Stimulated activated naive CD8-positive, alpha-beta T cell treated with anti-CD3 and anti-CD28 coated beads, Interleukin-15, Interleukin-2, amounts not matched to agents 100 U/mL and 50 U/mL, for 24 hours (primary cell): ENCODE measurements at regions not wholly inside any gene's neighbourhood (a gene's known extent, or its start where the extent isn't known, plus 50 kb on each side); places are given as distances from the start of the nearest gene placed in this dataset.
"Not testable (repeated sequence)": the region's sequence is repeated elsewhere in the genome, so short reads cannot be mapped to it uniquely, and the experiment has no call there.

Source experiments
- ATAC-seq: fragments of 150-1000 bp; cut with Tn5 transposase; one replicate; pipeline ENCODE4 v1.10.0; 2021
- DNase-seq: peaks from one replicate; pipeline ENCODE4 v3.0.0; 2021

DNA sequence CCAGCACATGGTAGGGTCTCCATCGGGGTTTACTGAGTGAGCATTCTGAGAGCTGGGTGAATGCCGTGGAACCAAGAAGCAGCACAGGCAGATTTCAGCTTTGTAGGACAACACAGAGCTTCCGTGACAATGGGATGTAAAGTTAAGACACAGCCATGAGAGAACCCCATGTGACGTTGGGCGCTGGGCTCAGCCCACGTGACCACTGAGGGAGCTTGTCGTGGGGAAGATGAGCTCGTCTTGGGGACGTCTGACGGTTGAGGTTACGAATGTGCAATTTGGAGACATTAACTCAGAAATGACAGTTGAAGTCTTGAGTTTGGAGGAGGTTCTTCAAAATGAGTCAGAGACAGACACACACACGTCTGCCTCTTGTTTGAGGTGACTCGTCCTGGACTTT is 51.5 kb upstream of the MUC20 start:
- peak; percentile 39 for DNase-seq
- ATAC-seq: peak; percentile 87

DNA sequence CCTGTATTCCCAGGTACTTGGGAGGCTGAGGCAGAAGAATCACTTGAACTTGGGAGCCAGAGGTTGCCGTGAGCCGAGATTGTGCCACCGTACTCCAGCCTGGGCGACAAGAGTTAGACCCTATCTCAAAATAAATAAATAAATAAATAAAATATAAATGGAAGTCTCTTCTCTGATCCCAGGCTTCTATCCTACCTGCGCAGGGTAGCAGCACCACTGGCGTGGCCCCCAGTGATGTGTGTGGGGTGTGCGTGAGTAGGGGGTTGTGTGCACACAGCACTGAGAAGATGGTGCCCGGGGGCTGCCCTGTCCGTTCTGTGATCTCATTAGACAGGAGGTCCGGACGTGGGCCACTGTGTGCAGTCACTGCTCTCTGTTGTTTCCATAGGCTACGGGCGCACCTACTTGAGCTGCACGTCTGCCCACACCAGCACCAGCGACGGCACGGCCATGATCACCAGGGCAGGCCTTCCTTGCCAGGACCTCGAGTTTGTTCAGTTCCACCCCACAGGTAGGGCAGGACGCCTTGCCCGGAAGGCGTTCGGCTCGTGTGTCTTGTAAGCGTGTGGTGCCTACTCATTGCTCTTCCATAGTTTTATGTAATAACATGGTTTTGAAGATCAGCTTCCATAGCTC is 52.5 kb upstream of the MUC20 start:
- not testable (repeated sequence) for ATAC-seq, DNase-seq

DNA sequence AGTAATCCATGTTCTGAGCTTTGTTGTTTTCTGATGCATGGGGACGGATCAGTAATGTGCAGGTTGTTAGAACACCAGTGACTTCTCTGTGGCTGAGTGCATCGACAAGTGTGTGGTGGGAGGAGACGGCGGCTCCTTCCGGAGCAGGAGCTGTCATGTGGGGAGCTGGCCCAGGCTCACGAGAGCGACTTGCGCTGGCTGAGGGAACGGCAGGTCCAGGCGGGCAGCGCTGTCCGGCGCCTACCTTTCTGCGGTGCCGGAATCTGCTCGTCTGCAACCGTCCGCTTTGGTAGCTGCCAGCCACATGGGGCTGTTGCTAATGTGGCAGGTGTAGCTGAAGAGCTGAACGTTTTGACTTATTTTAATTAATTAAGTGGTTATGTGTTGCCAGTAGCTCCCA is 55.5 kb upstream of the MUC20 start:
- not testable (repeated sequence) for ATAC-seq

DNA sequence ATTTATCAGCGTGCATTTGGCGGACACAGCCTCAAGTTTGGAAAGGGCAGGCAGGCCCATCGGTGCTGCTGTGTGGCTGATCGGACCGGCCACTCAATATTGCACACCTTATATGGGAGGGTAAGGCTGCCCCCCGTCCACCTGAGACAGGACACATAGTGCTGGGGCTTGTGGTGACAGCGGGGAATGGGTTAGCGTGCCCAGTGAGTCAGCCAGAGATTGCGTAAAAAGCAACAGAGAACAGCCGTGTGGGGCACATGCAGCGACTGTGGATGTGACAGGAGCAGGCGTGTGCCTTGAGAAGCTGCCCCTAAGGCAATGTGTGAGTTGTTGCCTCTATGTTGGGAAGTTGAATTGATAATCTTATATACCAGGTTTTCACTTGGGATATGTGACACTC is 56.6 kb upstream of the MUC20 start:
- ATAC-seq, DNase-seq: not testable (repeated sequence)

More for the DNA sequence above, 55.5 kb upstream of the MUC20 start:
- not testable (repeated sequence) for DNase-seq

DNA sequence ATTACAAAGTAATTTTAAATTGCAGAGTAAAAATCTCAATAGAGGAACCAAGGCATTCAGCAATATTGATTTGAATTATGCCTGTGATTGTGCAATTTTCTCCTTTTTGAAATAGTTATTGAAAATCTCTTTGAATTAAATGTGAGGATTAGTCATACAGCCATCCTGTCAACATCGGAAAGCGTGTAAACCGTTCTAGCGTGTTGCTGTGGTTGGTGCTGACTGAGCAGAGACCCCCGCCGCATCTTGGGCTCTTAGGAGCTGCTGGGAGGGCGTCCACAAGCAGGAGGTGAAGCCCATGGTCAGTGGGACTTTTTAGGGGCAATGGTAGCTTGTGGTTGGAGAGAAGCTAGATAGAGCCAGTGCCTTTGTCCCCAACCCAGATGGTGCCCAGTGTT is 61.6 kb upstream of the MUC20 start:
- ATAC-seq: not testable (repeated sequence)

DNA sequence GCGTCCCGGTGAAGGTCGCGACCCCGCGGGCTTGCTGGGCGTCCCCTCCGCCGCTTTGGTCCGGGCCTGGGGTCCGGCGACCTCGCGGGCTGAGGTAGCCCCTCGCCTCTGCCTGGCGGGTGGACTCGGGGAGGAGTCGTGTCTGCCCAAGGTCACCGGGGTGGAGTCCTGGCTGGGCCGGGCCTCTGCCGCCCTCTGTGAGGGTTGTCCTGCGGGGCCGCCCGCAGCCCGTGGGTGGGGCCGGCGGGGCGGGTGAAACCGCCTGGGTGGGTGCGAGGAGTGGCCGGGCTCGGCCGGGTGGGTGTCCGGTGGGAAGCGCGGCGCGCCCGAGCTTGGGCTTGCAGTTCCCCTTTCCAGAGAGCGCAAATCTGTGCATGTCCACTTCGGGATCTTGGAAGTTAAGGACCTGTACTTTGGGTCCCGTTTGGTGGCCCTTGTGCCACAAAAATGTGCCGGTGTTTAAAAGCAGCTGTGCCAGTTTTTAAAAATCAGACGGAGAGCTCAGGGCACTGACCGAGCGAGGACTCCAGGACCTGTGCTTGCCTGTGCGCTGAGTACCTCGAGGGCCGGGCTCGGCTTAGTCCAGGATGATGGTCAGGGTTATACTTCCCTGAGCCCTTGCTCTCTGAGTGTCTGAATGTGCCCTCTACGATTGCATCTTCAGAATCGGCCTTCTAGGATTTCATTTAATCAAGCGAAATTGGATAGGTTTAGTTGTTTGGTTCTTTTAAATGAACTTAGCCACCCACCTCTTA is 62.2 kb upstream of the MUC20 start:
- ATAC-seq: peak; percentile 22
- DNase-seq: not testable (repeated sequence)

More for the DNA sequence above, 61.6 kb upstream of the MUC20 start:
- not testable (repeated sequence) for DNase-seq

DNA sequence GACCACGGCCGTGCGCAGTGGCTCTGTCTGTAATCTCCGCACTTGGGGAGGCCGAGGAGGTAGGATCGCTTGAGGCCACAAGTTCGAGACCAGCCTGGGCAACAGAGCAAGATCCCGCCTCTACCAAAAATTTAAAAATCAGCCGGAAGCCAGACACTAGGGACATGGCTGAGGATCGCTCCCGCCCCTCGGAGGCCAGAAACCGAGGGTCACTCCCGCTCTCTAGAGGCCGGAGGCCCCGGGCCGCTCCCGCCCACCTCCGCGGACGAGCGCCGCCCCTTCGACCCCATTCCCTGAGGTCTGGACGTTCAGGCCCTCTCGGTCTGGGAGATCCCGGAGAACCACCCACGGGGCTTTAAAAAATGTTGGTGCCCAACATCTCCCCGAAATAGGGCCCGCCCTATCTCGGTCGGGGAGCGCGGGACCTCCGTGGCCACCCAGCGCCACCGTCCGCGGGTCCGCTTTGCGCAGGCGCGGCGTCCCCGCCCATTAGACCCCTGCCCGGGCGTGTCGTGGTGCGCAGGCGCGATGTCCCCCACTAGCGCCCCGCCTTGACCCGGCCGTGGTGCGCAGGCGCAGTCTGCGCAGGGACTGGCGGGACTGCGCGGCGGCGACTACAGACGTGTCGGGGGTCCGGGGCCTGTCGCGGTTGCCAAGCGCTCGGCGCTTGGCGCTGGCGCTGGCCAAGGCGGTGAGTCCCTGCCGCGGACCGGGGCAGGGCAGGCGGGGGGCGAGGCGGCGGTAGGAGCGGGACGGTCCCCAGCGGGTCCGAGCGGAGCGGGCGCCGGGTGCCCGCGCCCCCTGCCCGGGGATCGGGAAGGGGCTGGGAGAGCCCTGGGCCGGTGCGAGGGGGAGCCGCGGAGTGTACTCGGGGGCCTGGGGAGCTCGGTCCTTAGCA is 63.1 kb upstream of the MUC20 start:
- ATAC-seq: peak; percentile 93
- peak; percentile 93 for DNase-seq

DNA sequence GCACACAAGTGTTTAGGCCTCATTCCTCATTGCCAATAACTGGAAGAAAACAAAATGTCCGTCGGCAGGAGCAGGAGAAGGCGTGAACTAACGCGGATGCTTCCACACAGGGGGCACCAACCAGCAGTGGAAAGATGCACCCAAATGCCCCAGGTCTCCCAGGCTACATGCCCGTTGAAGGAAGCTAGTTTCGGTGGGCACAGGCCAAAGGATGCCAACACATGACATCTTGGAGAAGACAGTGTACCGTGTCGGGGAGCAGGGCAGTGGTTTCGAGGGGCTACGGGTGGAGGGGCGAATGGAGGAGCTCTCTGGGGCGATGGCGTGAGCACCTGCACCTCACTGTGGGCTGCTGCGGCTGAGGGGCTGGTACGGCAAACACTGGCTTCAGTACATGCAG is 64.7 kb upstream of the MUC20 start:
- not testable (repeated sequence) for ATAC-seq, DNase-seq

DNA sequence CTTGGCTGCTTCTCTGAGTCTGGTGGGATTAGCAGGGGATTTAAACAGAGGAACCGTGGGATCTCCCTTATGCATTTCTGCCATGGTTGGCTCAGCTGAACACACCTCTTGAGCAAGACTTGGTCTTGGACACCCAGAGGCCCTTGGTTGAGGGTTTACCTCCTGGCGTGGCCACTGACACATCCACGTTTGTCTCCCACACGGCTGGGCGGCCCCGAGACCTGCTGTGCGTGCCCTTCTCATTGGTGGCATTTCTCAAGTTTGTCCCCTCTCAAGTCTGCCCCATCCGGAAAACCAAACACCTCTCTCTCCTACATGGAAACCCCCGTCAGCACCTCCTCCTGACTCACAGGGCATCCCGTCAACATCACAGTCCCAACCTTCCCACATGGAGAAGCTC is 66.0 kb upstream of the MUC20 start:
- ATAC-seq, DNase-seq: not testable (repeated sequence)

DNA sequence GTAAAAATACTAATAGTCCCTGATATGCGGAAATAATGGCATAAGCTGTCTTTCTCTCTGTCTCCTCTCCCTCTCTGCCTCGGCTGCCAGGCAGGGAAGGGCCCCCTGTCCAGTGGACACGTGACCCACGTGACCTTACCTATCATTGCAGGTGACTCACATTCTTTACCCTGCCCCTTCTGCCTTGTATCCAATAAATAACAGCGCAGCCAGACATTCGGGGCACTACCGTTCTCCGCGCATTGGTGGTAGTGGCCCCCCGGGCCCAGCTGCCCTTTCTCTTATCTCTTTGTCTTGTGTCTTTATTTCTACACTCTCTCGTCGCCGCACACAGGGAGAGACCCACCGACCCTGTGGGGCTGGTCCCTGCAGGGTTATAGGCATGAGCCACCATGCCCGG is 66.6 kb upstream of the MUC20 start:
- DNase-seq, ATAC-seq: not testable (repeated sequence)

DNA sequence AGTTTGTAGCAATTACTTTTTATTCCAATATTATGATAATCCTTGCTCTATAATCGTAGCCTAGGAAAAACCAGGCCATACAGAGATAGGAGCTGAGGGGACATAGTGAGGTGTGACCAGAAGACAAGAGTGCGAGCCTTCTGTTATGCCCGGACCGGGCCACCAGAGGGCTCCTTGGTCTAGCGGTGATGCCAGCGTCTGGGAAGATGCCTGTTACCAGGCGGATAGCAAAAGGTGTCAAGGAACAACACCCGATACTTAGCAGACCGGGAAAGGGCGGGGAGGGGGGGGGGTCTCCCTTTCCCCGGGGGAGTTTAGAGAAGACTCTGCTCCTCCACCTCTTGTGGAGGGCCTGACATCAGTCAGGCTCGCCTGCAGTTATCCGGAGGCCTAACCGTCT is 67.1 kb upstream of the MUC20 start:
- ATAC-seq, DNase-seq: not testable (repeated sequence)

DNA sequence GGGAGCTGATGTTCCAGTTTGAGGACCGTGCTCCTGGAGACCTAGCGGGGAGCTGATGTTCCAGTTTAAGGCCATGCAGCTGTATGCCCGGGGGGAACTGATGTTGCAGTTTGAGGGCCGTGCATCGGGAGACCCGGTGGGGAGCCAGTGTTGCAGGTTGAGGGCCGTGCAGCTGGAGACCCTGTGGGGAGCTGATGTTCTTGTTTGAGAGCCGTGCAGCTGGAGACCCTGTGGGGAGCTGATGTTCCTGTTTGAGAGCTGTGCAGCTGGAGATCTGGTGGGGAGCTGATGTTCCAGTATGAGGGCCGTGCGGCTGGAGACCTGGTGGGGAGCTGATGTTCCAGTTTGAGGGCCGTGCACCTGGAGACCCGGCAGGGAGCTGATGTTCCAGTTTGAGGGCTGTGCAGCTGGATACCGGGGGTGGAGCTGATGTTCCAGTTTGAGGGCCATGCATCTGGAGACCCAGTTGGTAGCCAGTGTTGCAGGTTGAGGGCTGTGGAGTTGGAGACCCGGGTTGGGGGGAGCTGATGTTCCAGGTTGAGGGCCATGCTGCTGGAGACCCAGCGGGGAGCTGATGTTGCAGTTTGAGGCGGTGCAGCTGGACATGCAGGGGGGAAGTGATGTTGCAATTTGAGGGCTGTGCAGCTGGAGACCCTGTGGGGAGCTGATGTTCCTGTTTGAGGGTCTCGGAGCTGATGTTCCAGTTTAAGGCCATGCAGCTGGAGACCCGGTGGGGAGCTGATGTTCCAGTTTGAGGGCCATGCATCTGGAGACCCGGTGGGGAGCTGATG is 64.4 kb upstream of the APOD start:
- not testable (repeated sequence) for DNase-seq, ATAC-seq

DNA sequence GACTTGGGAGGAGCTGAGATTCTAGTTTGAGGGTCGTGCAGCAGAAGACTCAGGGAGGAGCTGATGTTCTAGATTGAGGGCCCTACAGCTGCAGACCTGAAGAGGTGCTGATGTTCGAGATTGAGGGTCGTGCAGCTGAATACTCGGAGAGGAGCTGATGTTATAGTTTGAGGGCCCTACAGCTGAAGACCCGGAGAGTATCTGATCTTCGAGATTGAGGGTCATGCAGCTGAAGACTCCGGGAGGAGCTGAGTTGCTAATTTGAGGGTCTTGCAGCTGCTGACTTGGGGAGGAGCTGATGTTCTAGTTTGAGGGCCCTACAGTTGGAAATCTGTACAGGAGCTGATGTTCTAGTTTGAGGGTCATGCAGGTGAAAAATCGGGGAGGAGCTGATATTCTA is 62.1 kb upstream of the APOD start:
- not testable (repeated sequence) for ATAC-seq, DNase-seq

DNA sequence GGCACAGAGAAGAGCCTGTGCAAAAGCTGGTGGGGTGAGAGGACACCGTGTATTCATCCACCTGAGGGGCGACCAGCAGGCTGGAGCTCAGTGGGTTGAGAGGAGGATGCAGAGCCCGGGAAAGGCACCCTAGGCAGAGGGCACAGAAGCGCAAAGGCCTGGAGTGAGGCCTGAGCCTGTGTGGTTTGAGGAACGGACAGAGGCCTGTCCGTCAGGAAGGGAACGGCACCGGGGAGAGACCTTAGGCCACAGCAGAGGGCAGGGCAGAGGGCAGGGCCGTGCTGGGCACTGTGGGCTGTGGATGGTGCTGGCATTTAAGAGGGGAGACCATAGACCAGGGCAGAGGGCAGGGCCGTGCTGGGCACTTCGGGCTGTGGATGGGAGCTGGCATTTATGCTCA is 59.5 kb upstream of the APOD start:
- DNase-seq: not testable (repeated sequence)

DNA sequence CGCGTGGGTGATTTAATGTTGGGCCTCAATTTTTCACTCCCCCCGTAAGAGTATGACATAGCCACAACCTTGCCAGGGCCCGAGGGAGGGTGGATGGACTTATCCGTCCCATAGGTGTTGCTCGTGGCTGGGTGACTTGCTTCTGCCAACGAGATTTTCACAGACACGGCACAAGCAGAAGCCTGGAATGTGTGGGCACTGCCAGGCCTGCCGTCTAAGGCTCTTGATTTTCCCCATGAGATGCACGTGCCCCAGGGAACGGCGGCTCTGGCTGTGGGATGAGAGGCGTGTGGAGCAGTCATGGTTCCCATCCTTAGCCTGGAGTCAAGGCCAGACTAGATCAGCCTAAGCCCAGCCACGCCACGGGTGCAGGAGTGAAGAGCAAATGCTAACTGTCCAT is 58.6 kb upstream of the APOD start:
- not testable (repeated sequence) for DNase-seq, ATAC-seq

More for the DNA sequence above, 59.5 kb upstream of the APOD start:
- not testable (repeated sequence) for ATAC-seq

DNA sequence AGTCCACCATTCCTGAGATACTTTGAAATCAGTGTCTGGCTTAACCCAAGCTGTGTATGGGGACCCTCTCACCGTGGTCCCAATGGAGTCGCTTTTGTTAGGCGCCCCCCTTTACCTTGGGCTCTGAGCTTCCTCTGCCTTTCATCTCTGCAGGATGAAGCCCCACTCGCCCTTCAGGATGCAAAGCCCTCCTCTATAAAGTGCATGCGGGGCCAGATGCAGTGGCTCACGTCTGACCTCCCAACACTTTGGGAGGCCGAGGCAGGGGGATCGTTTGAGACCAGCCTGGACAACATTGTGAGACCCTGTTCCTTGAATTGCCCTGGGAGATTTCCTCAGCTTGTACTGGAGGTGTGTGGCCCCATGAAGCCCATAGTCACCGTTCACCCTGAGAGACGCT is 54.7 kb upstream of the APOD start:
- DNase-seq, ATAC-seq: not testable (repeated sequence)

DNA sequence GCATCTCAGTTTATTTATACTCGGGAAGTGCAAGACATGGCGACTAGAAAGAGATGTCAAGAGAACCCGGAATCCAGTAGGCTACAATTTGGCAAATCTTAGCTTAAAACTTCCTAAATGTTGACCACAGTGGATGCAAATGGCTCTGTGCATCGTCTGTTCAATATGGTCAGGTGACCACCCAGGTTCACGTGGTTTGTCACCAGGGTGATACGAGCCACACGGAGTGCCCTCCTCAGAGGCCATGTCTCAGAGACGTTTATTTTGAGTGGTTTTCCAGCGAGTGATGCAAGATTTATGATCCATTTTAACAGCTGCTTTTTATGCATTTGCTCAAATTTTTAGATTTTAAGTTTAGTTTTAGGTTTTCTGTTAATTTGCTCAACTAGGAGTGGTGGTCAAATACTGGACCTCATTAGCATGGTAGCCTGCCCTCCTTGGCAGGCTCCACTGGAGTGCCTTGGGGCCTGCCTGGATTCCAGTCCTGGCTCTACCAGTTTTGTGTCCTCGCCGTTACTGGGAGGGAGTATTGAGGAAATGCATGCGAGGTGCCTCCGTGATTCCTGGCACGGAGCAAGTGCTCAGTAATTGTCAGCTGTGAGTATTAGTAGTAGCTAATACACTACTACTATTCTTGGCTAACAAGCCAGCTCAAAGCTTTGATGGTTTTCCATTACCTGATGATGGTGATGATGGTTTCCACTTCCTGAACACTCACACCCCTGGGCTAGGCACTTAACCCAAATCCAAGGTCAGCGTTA is 53.9 kb upstream of the APOD start:
- DNase-seq, ATAC-seq: not testable (repeated sequence)

DNA sequence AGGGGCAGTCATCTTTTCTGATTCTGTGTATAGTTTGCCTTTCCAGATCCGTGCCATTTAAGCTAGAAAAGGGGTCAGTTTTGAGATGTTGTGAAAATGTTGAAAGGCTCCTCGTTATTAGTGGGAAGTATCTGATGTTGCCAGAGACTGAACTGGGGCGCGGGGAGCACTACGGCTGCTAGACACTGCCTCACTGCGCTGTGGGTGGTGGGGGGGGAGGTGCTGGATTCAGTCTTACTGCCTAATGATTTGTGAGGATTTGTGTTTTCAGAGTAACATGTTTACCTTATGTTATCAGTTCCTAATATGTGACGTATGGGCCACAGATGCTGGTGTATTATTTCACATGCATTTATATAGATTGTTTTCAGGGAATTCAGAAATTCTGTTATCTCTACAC is 53.3 kb upstream of the APOD start:
- DNase-seq: peak; percentile 36
- ATAC-seq: not testable (repeated sequence)

DNA sequence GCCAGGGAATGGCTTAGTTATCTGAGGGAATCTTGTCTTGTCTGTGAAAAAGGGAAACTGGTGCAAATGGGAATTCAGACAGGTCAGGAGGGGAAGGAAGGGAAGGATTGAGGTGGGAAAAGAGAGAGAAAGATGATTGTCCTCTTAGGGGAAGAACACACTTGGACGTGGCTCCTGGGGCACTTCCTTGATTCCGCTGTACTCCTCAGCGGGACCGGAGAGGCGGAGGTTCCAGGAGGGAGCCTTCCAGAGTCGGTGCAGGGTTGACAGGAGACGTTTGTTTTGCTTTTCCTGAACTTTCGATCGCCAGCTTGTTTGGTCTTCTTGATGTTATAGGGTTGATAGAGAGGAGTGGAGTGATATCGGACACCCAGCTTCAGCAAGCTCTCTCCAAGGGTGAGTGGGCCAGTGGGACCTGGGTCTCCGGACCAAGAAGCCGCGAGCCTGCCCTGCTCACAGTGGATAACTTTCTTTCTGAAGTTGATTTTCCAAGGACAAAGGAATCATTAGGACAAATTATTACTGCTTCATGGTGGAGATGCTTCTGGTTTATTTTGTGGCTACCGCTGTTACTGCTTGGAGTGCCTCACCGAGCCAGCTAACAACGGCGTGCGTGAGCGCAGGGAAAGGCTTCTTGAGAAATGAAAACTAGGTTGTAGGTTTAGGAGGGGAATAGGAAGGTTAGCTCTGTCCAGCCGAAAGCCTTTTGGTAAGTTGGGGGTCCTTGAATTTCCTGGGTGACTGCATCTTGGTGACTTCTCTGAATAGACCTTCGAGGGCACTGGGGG is 52.4 kb upstream of the APOD start:
- not testable (repeated sequence) for DNase-seq, ATAC-seq
